ENCODE measurements at regions not wholly inside any gene's neighbourhood (a gene's known extent, or its start where the extent isn't known, plus 50 kb on each side); places are given as distances from the start of the nearest gene placed in this dataset.

GRCh38 chr3:30286811-30287210, 319.6 kb upstream of the TGFBR2 start:
- Mint-ChIP-seq H3K4me1 (peaks cover 8% of the 10 kb centered on the region), H3K27ac (no peak overlapping the region), H3K36me3 (no peaks in the 10 kb centered on the region), H3K9me3 (no peaks in the 10 kb centered on the region), H3K27me3 (ENCODE audit: low read depth) (no peaks in the 10 kb centered on the region), H3K4me3 (no peak overlapping the region)
- DNase-seq (ENCODE audit: low spot score in 2 of 2, unreplicated experiment in 2 of 2), result no peak
- no peak for TF ChIP-seq CTCF (IDR thresholded peaks at IDR 0.05; ENCODE audit: unreplicated experiment)

GRCh38 chr3:30288830-30289229, 317.6 kb upstream of the TGFBR2 start:
- Mint-ChIP-seq H3K27me3 (ENCODE audit: low read depth) (no peaks in the 10 kb centered on the region), H3K36me3 (no peaks in the 10 kb centered on the region), H3K9me3 (no peaks in the 10 kb centered on the region), H3K27ac (no peak overlapping the region), H3K4me3 (no peak overlapping the region), H3K4me1 (peaks cover 3% of the 10 kb centered on the region)
- DNase-seq (ENCODE audit: low spot score in 2 of 2, unreplicated experiment in 2 of 2), result no peak
- no peak for TF ChIP-seq CTCF (IDR thresholded peaks at IDR 0.05; ENCODE audit: unreplicated experiment)

- Mint-ChIP-seq H3K4me1 (peaks cover 3% of the 10 kb centered on the region), H3K9me3 (no peaks in the 10 kb centered on the region), H3K4me3 (no peak overlapping the region), H3K36me3 (no peaks in the 10 kb centered on the region), H3K27me3 (ENCODE audit: low read depth) (no peaks in the 10 kb centered on the region), H3K27ac (no peak overlapping the region)
- no peak for DNase-seq (ENCODE audit: low spot score in 2 of 2, unreplicated experiment in 2 of 2)
- TF ChIP-seq CTCF (IDR thresholded peaks at IDR 0.05; ENCODE audit: unreplicated experiment), result no peak
Observed at GRCh38 chr3:30289324-30289723, 317.1 kb upstream of the TGFBR2 start.

- H3K27ac Mint-ChIP-seq, result no peak overlapping the region
- no peaks in the 10 kb centered on the region for H3K36me3 Mint-ChIP-seq
- no peak for TF ChIP-seq CTCF (IDR thresholded peaks at IDR 0.05; ENCODE audit: unreplicated experiment)
- no peaks in the 10 kb centered on the region for H3K27me3 Mint-ChIP-seq (ENCODE audit: low read depth)
- no peaks in the 10 kb centered on the region for H3K9me3 Mint-ChIP-seq
- no peak for DNase-seq (ENCODE audit: low spot score in 2 of 2, unreplicated experiment in 2 of 2)
- peaks cover 3% of the 10 kb centered on the region for H3K4me1 Mint-ChIP-seq
- no peak overlapping the region for H3K4me3 Mint-ChIP-seq
Observed at GRCh38 chr3:30289766-30290165, 316.6 kb upstream of the TGFBR2 start.

- peaks cover 3% of the 10 kb centered on the region for H3K4me1 Mint-ChIP-seq
- DNase-seq (ENCODE audit: low spot score in 2 of 2, unreplicated experiment in 2 of 2), result no peak
- H3K4me3 Mint-ChIP-seq, result no peak overlapping the region
- no peak overlapping the region for H3K27ac Mint-ChIP-seq
- no peaks in the 10 kb centered on the region for H3K9me3 Mint-ChIP-seq
- TF ChIP-seq CTCF (IDR thresholded peaks at IDR 0.05; ENCODE audit: unreplicated experiment), result no peak
- no peaks in the 10 kb centered on the region for H3K27me3 Mint-ChIP-seq (ENCODE audit: low read depth)
- no peaks in the 10 kb centered on the region for H3K36me3 Mint-ChIP-seq
Observed at GRCh38 chr3:30290479-30290878, 315.9 kb upstream of the TGFBR2 start.
